H1 (cell line): ENCODE measurements at regions not wholly inside any gene's neighbourhood (a gene's known extent, or its start where the extent isn't known, plus 50 kb on each side); places are given as distances from the start of the nearest gene placed in this dataset.

Source experiments
- CTCF ChIA-PET: fragments of 300-600 bp; sonication (Branson Sonifier 250); formaldehyde crosslinking; loops from one replicate; lab custom pipeline; 2021; ENCODE audit not compliant: partially characterized antibody; lab: Charles Lee
- POLR2A ChIA-PET: fragments of 300-600 bp; sonication (Branson Sonifier 250); formaldehyde crosslinking; loops from one replicate; lab custom pipeline; 2021; ENCODE audit warnings: inconsistent platforms; ENCODE audit not compliant: partially characterized antibody; lab: Charles Lee
- DNase-seq, 2 experiments: peaks; one replicate each; pipeline versions ENCODE4 v3.0.0 to v3.0.0-alpha.2; 2010 to 2022; ENCODE audit warnings: low spot score in 2 of 2, low read depth in 1 of 2, mixed read lengths in 1 of 2
- FAIRE-seq: peaks from 2 replicates; lab custom pipeline; 2011; peaks lifted over from hg19 to GRCh38; lab: Jason Lieb, UNC
- H2AFZ ChIP-seq: 2 replicates; pipeline ENCODE4 v1.8.1; 2012; ENCODE audit warnings: low read length, inconsistent platforms
- H2AK5ac ChIP-seq: 2 replicates; pipeline ENCODE4 v1.6.1; 2013; ENCODE audit warnings: low read depth, low read length
- H2BK120ac ChIP-seq: replicated peaks from 2 replicates; pipeline ENCODE3; 2013; ENCODE audit warnings: low read depth, low read length, inconsistent platforms
- H2BK12ac ChIP-seq: 2 replicates; pipeline ENCODE4 v1.6.1; 2013; ENCODE audit warnings: low read depth, low read length
- H2BK15ac ChIP-seq: 2 replicates; pipeline ENCODE4 v1.6.1; 2013; ENCODE audit warnings: low read length
- H2BK20ac ChIP-seq: 2 replicates; pipeline ENCODE4 v1.6.1; 2013; ENCODE audit warnings: low read length
- H2BK5ac ChIP-seq: 2 replicates; pipeline ENCODE4 v1.6.1; 2013; ENCODE audit warnings: low read depth, low read length
- H3K14ac ChIP-seq: 2 replicates; pipeline ENCODE4 v1.6.1; 2013; ENCODE audit warnings: inconsistent platforms; ENCODE audit not compliant: insufficient read length
- H3K18ac ChIP-seq: 2 replicates; pipeline ENCODE4 v1.6.1; 2013; ENCODE audit warnings: low read length; ENCODE audit errors: extremely low read depth
- H3K23ac ChIP-seq: 2 replicates; pipeline ENCODE4 v1.6.1; 2013; ENCODE audit warnings: inconsistent platforms; ENCODE audit not compliant: insufficient read length
- H3K23me2 ChIP-seq: 2 replicates; pipeline ENCODE4 v1.6.1; 2013; ENCODE audit warnings: low read depth, low read length
- H3K27ac ChIP-seq: 2 replicates; pipeline ENCODE4 v1.6.1; 2011; ENCODE audit warnings: low read depth, low read length, inconsistent platforms
- H3K27me3 ChIP-seq, 4 experiments: replicated peaks in 1 of 4; 1 replicate in 1 of 4; 2 replicates in 3 of 4; pipeline versions ENCODE4 v1.6.1 to v1.8.1; 2011 to 2013; ENCODE audit warnings: low read length in 3 of 4, mild to moderate bottlenecking in 3 of 4, inconsistent platforms in 2 of 4, mixed read lengths in 2 of 4, moderate library complexity in 1 of 4; ENCODE audit not compliant: control insufficient read depth in 3 of 4, insufficient read depth in 3 of 4; ENCODE audit errors: extremely low read depth in 1 of 4
- H3K36me3 ChIP-seq, 4 experiments: 2 replicates each; pipeline versions ENCODE4 v1.6.1 to v1.8.1; 2011 to 2013; ENCODE audit warnings: mild to moderate bottlenecking in 4 of 4, low read length in 3 of 4, moderate library complexity in 2 of 4, control low read depth in 1 of 4, inconsistent platforms in 1 of 4; ENCODE audit not compliant: insufficient read depth in 4 of 4, control insufficient read depth in 2 of 4
- H3K4ac ChIP-seq: replicated peaks from 2 replicates; pipeline ENCODE3; 2013; ENCODE audit warnings: low read length, low read depth, mixed read lengths, inconsistent platforms; ENCODE audit not compliant: insufficient read length
- H3K4me1 ChIP-seq, 4 experiments: replicated peaks in 1 of 4; 1 replicate in 1 of 4; 2 replicates in 3 of 4; pipeline versions ENCODE4 v1.6.1 to v1.8.1; 2011 to 2013; ENCODE audit warnings: low read length in 3 of 4, inconsistent platforms in 2 of 4, mixed read lengths in 1 of 4; ENCODE audit not compliant: insufficient read depth in 4 of 4, control insufficient read depth in 3 of 4
- H3K4me2 ChIP-seq, 2 experiments: 2 replicates each; pipeline versions ENCODE4 v1.6.1 to v1.8.1; 2011 to 2013; ENCODE audit warnings: low read depth in 2 of 2, low read length in 2 of 2, control low read depth in 1 of 2, inconsistent platforms in 1 of 2, mild to moderate bottlenecking in 1 of 2; ENCODE audit not compliant: insufficient read depth in 1 of 2
- H3K4me3 ChIP-seq, 4 experiments: fragments of 200-600, 300-600 bp in 1 of 4; sonication (generic), shearing (Covaris generic), sonication (Bioruptor Twin) in 1 of 4; 2 replicates each; pipeline versions ENCODE4 v1.5.1 to v1.8.1; 2011 to 2016; ENCODE audit warnings: low read length in 4 of 4, low read depth in 3 of 4, control low read depth in 2 of 4, inconsistent platforms in 2 of 4, mild to moderate bottlenecking in 2 of 4, mixed read lengths in 1 of 4, moderate library complexity in 1 of 4; ENCODE audit not compliant: insufficient read depth in 2 of 4; ENCODE audit errors: extremely low read depth in 1 of 4
- H3K56ac ChIP-seq: replicated peaks from 2 replicates; pipeline ENCODE3; 2013; ENCODE audit warnings: low read depth, mild to moderate bottlenecking, mixed read lengths, low read length, inconsistent platforms; ENCODE audit not compliant: insufficient read length
- H3K79me1 ChIP-seq: 2 replicates; pipeline ENCODE4 v1.6.1; 2013; ENCODE audit warnings: low read depth, low read length, control low read depth
- H3K79me2 ChIP-seq, 2 experiments: 2 replicates each; pipeline versions ENCODE4 v1.6.1 to v1.8.1; 2012 to 2013; ENCODE audit warnings: low read length in 2 of 2, mild to moderate bottlenecking in 2 of 2, inconsistent platforms in 1 of 2; ENCODE audit not compliant: insufficient read depth in 2 of 2, control insufficient read depth in 1 of 2
- H3K9ac ChIP-seq, 4 experiments: replicated peaks in 1 of 4; 1 replicate in 1 of 4; 2 replicates in 3 of 4; pipeline versions ENCODE4 v1.6.1 to v1.8.1; 2011 to 2013; ENCODE audit warnings: low read depth in 3 of 4, low read length in 3 of 4, control low read depth in 2 of 4, mild to moderate bottlenecking in 2 of 4, moderate library complexity in 2 of 4, inconsistent platforms in 1 of 4; ENCODE audit errors: extremely low read depth in 1 of 4
- H3K9me3 ChIP-seq, 2 experiments: 2 replicates each; pipeline versions ENCODE4 v1.6.1 to v1.8.1; 2012 to 2013; ENCODE audit warnings: mild to moderate bottlenecking in 2 of 2, moderate library complexity in 2 of 2, control low read depth in 1 of 2, inconsistent platforms in 1 of 2, low read depth in 1 of 2, low read length in 1 of 2, mixed read lengths in 1 of 2; ENCODE audit not compliant: insufficient read depth in 2 of 2
- H4K20me1 ChIP-seq, 2 experiments: replicated peaks in 1 of 2; 2 replicates each; pipeline versions ENCODE3 to v1.8.1; 2011 to 2013; ENCODE audit warnings: inconsistent platforms in 2 of 2, low read length in 2 of 2, mild to moderate bottlenecking in 1 of 2; ENCODE audit not compliant: insufficient read depth in 2 of 2, control insufficient read depth in 1 of 2
- H4K5ac ChIP-seq: 2 replicates; pipeline ENCODE4 v1.6.1; 2013; ENCODE audit warnings: low read length, low read depth, mixed read lengths, inconsistent platforms; ENCODE audit not compliant: insufficient read length
- H4K8ac ChIP-seq: 2 replicates; pipeline ENCODE4 v1.8.0; 2013; ENCODE audit warnings: mild to moderate bottlenecking, moderate library complexity, low read length, inconsistent platforms; ENCODE audit not compliant: insufficient read depth; ENCODE audit errors: extremely low read depth
- H4K91ac ChIP-seq: replicated peaks from 2 replicates; pipeline ENCODE3; 2013; ENCODE audit warnings: low read length, mixed read lengths, inconsistent platforms; ENCODE audit not compliant: insufficient read length
- CHD2 ChIP-seq: IDR thresholded peaks from 2 replicates; pipeline ENCODE4 v1.6.1; 2012; ENCODE audit warnings: low read length, improper control_type of control experiment
- MAX ChIP-seq: IDR thresholded peaks from 2 replicates; pipeline ENCODE4 v1.6.1; 2012; ENCODE audit warnings: inconsistent platforms
- WGBS, 2 experiments: shearing (Covaris generic) in 1 of 2; methylation state at CpG; one replicate each; pipeline versions ENCODE4 v1.1.6 to v1.1.7; 2013 to 2015; ENCODE audit warnings: low lambda C conversion rate in 2 of 2, mixed read lengths in 2 of 2, inconsistent platforms in 1 of 2, low coverage in 1 of 2, missing lambda C conversion rate in 1 of 2; ENCODE audit not compliant: insufficient replicate concordance in 2 of 2, insufficient coverage in 1 of 2, insufficient read length in 1 of 2; ENCODE audit errors: extremely low coverage in 1 of 2, missing lambda C conversion rate in 1 of 2; 5-methylcytosine and 5-hydroxymethylcytosine counted together

DNA sequence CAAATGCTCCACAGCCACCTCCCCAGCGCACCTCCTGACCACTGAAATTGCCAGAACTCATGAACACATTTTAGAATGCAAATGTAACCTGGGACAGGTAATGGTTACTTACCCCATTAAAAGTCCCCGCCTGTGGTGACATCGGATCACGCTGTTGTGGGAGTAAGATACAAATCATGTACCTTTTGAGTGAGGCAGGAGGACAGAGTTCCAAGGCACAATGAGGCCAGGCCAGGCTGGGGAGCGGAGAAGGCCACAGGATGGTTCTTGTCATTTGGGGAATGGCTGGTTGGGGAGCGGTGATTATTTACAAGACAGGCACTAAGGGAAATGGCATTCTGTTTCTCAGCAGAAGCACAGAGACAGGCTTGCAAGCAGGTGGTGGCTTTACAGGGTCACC, 490.0 kb downstream of the EDEM1 start:
- Histone ChIP-seq H3K79me1 (no peaks in the 10 kb centered on the region), H3K27ac (no peak overlapping the region), H4K20me1 (no peaks in the 10 kb centered on the region), H4K5ac (no peak overlapping the region), H3K18ac (no peak overlapping the region), H3K56ac (no peak overlapping the region), H2BK5ac (no peak overlapping the region), H3K4me1 (no peaks in the 10 kb centered on the region), H2AK5ac (no peak overlapping the region), H3K23me2 (no peaks in the 10 kb centered on the region), H3K14ac (no peak overlapping the region), H3K9me3 (no peaks in the 10 kb centered on the region), H2BK15ac (no peak overlapping the region), H3K27me3 (no peaks in the 10 kb centered on the region), H2BK12ac (no peak overlapping the region), H4K91ac (no peak overlapping the region), H2BK20ac (no peak overlapping the region), H3K4me3 (no peak overlapping the region), H3K4me2 (no peak overlapping the region), H2BK120ac (no peak overlapping the region), H3K23ac (no peak overlapping the region), H2AFZ (no peak overlapping the region), H3K79me2 (no peaks in the 10 kb centered on the region), H3K9ac (no peak overlapping the region), H3K4ac (no peak overlapping the region), H3K36me3 (no peaks in the 10 kb centered on the region), H4K8ac (no peak overlapping the region)
- no peak for FAIRE-seq
- ChIA-PET POLR2A (no interaction called here), CTCF (interaction anchor here (1.0 kb wide), 1 partner anchor 43 kb away, joined by 3 read pairs; no protein-coding TSS in a partner anchor)
- TF ChIP-seq MAX: no peak
- no peak for TF ChIP-seq CHD2
- DNase-seq: no peak
- 80% methylated on average over 6 of the region's 6 CpGs; no CpG with 5 or more reads in 1 of the 2 experiments for WGBS, 2 experiments
